HL-60 (cell line): ENCODE measurements at regions not wholly inside any gene's neighbourhood (a gene's known extent, or its start where the extent isn't known, plus 50 kb on each side); places are given as distances from the start of the nearest gene placed in this dataset.

ENCODE experiments used
- DNase-seq, 2 experiments: peaks; one replicate each; pipeline ENCODE4 v3.0.0-alpha.2; 2010 to 2020; ENCODE audit warnings: low read depth in 1 of 2, low spot score in 1 of 2
- H3K27ac ChIP-seq: fragments of 250-450 bp; sonication (Bioruptor Pico); replicated peaks from 2 replicates; pipeline ENCODE4 v1.5.1; 2020; ENCODE audit warnings: mild to moderate bottlenecking, moderate library complexity
- H3K27me3 ChIP-seq: fragments of 250-450 bp; sonication (Bioruptor Pico); 2 replicates; pipeline ENCODE4 v1.5.1; 2021; ENCODE audit warnings: mild to moderate bottlenecking, moderate library complexity; ENCODE audit not compliant: insufficient read depth, poor library complexity, severe bottlenecking
- H3K4me3 ChIP-seq: replicated peaks from 2 replicates; pipeline ENCODE4 v1.5.1; 2011; ENCODE audit warnings: mild to moderate bottlenecking, control low read depth, low read length; ENCODE audit not compliant: insufficient read depth
- CTCF ChIP-seq: IDR thresholded peaks from one replicate; pipeline ENCODE4 v1.5.1; 2011; ENCODE audit warnings: low read length, control low read depth, inconsistent platforms; ENCODE audit not compliant: insufficient read depth
- GABPA ChIP-seq: IDR thresholded peaks from 2 replicates; pipeline ENCODE4 v1.6.1; 2012; ENCODE audit warnings: low read depth
- POLR2AphosphoS5 ChIP-seq: IDR thresholded peaks from 2 replicates; pipeline ENCODE4 v1.6.1; 2012; ENCODE audit warnings: low read depth
- SPI1 ChIP-seq: IDR thresholded peaks from 2 replicates; pipeline ENCODE4 v1.6.1; 2012; ENCODE audit warnings: low read depth, mild to moderate bottlenecking, borderline replicate concordance
- TF ChIP-seq, protein P1 (sequence below): IDR thresholded peaks from 2 replicates; pipeline ENCODE4 v1.6.1; 2012; ENCODE audit warnings: low read depth; ENCODE audit not compliant: insufficient replicate concordance

GRCh38 chr1:229128066-229128608, 142.8 kb upstream of the RAB4A start:
- Histone ChIP-seq H3K27ac (no peak overlapping the region), H3K4me3 (no peak overlapping the region), H3K27me3 (no peaks in the 10 kb centered on the region)
- DNase-seq, result peak in 1 of 2 experiments; percentile 16
- TF ChIP-seq SPI1 (peak; percentile 43; the same call in 1 of the 2 replicates), CTCF (no peak), GABPA (no peak), POLR2AphosphoS5 (0 out of 2 replicates have a peak, but pooled peaks have one; percentile 39)
- TF ChIP-seq, protein P1, sequence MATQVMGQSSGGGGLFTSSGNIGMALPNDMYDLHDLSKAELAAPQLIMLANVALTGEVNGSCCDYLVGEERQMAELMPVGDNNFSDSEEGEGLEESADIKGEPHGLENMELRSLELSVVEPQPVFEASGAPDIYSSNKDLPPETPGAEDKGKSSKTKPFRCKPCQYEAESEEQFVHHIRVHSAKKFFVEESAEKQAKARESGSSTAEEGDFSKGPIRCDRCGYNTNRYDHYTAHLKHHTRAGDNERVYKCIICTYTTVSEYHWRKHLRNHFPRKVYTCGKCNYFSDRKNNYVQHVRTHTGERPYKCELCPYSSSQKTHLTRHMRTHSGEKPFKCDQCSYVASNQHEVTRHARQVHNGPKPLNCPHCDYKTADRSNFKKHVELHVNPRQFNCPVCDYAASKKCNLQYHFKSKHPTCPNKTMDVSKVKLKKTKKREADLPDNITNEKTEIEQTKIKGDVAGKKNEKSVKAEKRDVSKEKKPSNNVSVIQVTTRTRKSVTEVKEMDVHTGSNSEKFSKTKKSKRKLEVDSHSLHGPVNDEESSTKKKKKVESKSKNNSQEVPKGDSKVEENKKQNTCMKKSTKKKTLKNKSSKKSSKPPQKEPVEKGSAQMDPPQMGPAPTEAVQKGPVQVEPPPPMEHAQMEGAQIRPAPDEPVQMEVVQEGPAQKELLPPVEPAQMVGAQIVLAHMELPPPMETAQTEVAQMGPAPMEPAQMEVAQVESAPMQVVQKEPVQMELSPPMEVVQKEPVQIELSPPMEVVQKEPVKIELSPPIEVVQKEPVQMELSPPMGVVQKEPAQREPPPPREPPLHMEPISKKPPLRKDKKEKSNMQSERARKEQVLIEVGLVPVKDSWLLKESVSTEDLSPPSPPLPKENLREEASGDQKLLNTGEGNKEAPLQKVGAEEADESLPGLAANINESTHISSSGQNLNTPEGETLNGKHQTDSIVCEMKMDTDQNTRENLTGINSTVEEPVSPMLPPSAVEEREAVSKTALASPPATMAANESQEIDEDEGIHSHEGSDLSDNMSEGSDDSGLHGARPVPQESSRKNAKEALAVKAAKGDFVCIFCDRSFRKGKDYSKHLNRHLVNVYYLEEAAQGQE, result no peak

- Histone ChIP-seq H3K27ac (peak overlapping the region; percentile 45), H3K4me3 (no peak overlapping the region), H3K27me3 (no peaks in the 10 kb centered on the region)
- DNase-seq, result no peak
- TF ChIP-seq, protein P1, result no peak
- TF ChIP-seq SPI1 (no peak), GABPA (no peak), CTCF (no peak), POLR2AphosphoS5 (no peak)
These were observed 141.4 kb upstream of the RAB4A start for GRCh38 chr1:229129301-229130027.

DNA sequence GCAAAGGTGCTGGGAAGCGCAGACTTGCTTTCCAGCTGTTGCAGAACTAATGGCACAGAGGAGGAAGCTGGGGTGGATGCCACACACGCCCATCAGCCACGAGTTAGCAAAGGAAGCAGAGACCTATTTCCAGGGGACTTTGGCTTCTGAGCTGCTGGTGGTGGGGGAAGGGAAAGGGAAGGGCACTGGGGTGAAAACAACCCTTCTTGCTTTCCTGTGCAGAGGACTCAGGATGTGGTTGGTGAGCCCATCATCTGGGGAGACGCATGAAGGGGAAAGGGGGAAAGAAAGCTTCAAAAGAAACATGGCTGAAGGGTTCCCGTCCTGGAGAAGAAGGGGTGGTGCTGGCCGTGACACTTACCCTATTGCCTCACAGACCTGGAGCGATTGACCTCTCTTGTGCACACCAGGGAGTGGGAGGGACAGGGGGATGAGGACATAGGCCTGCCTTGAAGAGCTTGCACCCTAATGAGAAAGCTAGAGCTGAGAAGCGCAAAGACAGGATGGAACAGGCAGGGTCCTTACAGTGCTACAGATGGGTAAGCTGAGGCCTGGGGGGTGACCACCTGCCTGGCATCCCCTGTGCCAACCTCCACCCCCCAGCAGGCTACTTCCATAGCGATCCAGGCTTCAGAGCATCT, 140.8 kb upstream of the RAB4A start:
- H3K27ac ChIP-seq, result peak overlapping the region; percentile 45
- no peak for TF ChIP-seq CTCF
- TF ChIP-seq POLR2AphosphoS5, result peak; percentile 40; the same call in 1 of the 2 replicates
- TF ChIP-seq SPI1, result peak; percentile 36; the same call in 1 of the 2 replicates
- peak; percentile 33; the same call in 1 of the 2 replicates for TF ChIP-seq GABPA
- DNase-seq, result peak; percentile 88 to 97
- no peaks in the 10 kb centered on the region for H3K27me3 ChIP-seq
- H3K4me3 ChIP-seq, result no peak overlapping the region
